ENCODE measurements at regions not wholly inside any gene's neighbourhood (a gene's known extent, or its start where the extent isn't known, plus 50 kb on each side); places are given as distances from the start of the nearest gene placed in this dataset.

- TF ChIP-seq, protein P1, sequence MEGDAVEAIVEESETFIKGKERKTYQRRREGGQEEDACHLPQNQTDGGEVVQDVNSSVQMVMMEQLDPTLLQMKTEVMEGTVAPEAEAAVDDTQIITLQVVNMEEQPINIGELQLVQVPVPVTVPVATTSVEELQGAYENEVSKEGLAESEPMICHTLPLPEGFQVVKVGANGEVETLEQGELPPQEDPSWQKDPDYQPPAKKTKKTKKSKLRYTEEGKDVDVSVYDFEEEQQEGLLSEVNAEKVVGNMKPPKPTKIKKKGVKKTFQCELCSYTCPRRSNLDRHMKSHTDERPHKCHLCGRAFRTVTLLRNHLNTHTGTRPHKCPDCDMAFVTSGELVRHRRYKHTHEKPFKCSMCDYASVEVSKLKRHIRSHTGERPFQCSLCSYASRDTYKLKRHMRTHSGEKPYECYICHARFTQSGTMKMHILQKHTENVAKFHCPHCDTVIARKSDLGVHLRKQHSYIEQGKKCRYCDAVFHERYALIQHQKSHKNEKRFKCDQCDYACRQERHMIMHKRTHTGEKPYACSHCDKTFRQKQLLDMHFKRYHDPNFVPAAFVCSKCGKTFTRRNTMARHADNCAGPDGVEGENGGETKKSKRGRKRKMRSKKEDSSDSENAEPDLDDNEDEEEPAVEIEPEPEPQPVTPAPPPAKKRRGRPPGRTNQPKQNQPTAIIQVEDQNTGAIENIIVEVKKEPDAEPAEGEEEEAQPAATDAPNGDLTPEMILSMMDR (IDR thresholded peaks at IDR 0.05; ENCODE audit: insufficient read depth, low read length) = no peak
- TF ChIP-seq GABPA (IDR thresholded peaks at IDR 0.05; ENCODE audit: low read depth) = no peak
- no peak for TF ChIP-seq POLR2AphosphoS5 (IDR thresholded peaks at IDR 0.05; ENCODE audit: low read depth)
- TF ChIP-seq, protein P2, sequence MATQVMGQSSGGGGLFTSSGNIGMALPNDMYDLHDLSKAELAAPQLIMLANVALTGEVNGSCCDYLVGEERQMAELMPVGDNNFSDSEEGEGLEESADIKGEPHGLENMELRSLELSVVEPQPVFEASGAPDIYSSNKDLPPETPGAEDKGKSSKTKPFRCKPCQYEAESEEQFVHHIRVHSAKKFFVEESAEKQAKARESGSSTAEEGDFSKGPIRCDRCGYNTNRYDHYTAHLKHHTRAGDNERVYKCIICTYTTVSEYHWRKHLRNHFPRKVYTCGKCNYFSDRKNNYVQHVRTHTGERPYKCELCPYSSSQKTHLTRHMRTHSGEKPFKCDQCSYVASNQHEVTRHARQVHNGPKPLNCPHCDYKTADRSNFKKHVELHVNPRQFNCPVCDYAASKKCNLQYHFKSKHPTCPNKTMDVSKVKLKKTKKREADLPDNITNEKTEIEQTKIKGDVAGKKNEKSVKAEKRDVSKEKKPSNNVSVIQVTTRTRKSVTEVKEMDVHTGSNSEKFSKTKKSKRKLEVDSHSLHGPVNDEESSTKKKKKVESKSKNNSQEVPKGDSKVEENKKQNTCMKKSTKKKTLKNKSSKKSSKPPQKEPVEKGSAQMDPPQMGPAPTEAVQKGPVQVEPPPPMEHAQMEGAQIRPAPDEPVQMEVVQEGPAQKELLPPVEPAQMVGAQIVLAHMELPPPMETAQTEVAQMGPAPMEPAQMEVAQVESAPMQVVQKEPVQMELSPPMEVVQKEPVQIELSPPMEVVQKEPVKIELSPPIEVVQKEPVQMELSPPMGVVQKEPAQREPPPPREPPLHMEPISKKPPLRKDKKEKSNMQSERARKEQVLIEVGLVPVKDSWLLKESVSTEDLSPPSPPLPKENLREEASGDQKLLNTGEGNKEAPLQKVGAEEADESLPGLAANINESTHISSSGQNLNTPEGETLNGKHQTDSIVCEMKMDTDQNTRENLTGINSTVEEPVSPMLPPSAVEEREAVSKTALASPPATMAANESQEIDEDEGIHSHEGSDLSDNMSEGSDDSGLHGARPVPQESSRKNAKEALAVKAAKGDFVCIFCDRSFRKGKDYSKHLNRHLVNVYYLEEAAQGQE (IDR thresholded peaks at IDR 0.05; ENCODE audit: insufficient replicate concordance, low read depth) = no peak
- TF ChIP-seq SPI1 (IDR thresholded peaks at IDR 0.05; ENCODE audit: borderline replicate concordance, low read depth) = no peak
Observed at GRCh38 chr3:106425026-106425425, 556.2 kb upstream of the CBLB start.

All from HL-60 (cell line).